ENCODE measurements at regions not wholly inside any gene's neighbourhood (a gene's known extent, or its start where the extent isn't known, plus 50 kb on each side); places are given as distances from the start of the nearest gene placed in this dataset.

DNA sequence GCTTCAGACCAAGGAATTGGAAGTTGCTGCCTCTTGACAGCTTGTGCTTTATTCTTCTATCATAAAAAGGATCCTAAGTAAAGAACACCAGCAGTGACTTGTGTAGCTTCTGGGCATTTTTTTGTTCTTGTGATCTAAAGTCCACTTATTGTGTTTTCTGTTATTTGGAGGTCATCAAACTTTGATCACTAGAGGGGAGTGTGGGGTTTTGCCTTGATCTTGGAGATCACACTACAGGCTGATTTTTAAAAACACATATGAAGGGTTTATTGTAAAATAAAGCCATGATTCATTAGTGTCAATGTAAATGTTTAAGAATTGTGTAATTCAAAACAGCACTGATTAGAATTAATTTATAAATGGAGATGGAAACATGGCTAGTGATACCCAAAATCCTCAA lies 328.7 kb upstream of the EDNRB start:
- Histone ChIP-seq H3K9me3 (ENCODE audit: insufficient read depth, low read length) (no peaks in the 10 kb centered on the region), H3K4me3 (ENCODE audit: low read length) (no peak overlapping the region), H3K36me3 (replicated peaks; ENCODE audit: low read depth, low read length) (no peaks in the 10 kb centered on the region), H3K4me2 (ENCODE audit: low read length) (no peak overlapping the region), H3K9ac (ENCODE audit: low read length) (no peak overlapping the region), H3K27me3 (ENCODE audit: low read depth, low read length) (no peaks in the 10 kb centered on the region), H4K20me1 (ENCODE audit: insufficient read depth, low read length) (no peaks in the 10 kb centered on the region), H2AFZ (ENCODE audit: low read depth, low read length) (no peak overlapping the region), H3K4me1 (ENCODE audit: low read length) (no peaks in the 10 kb centered on the region), H3K27ac (ENCODE audit: low read length) (no peak overlapping the region), H3K79me2 (ENCODE audit: low read length) (no peaks in the 10 kb centered on the region)
- no peak for TF ChIP-seq EZH2phosphoT487 (IDR thresholded peaks at IDR 0.05; ENCODE audit: low read depth)
- TF ChIP-seq, protein P1, sequence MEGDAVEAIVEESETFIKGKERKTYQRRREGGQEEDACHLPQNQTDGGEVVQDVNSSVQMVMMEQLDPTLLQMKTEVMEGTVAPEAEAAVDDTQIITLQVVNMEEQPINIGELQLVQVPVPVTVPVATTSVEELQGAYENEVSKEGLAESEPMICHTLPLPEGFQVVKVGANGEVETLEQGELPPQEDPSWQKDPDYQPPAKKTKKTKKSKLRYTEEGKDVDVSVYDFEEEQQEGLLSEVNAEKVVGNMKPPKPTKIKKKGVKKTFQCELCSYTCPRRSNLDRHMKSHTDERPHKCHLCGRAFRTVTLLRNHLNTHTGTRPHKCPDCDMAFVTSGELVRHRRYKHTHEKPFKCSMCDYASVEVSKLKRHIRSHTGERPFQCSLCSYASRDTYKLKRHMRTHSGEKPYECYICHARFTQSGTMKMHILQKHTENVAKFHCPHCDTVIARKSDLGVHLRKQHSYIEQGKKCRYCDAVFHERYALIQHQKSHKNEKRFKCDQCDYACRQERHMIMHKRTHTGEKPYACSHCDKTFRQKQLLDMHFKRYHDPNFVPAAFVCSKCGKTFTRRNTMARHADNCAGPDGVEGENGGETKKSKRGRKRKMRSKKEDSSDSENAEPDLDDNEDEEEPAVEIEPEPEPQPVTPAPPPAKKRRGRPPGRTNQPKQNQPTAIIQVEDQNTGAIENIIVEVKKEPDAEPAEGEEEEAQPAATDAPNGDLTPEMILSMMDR (IDR thresholded peaks at IDR 0.05; ENCODE audit: low read depth, low read length): peak; percentile 48

DNA sequence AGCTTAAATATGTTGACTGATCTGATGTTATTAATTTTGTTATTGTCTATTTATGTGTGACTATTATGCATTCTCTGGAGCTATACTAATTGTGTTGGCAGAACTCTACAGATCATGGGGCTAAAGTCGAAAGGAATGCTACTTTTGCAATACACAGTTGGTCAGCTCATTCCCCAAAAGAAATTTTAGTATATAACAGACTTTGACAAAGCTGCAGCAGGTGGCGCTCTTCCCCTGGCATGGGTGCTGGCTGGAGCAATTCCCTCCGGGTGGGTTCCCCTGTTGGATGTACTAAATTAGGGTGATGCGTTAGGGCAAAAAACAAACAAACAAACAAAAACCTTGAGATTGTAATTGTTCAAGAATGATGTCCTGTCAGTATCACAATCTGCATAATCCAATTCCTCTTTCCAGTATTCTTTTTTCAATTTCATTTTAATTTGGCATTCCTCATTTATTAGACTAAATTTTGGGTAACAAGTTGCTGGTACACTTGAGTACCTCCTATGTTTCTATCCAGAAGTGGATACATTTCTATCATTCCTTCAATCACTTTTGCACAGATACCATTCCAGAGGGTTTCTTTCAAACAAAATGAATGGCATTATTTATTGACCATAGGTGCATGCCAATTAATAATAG lies 322.8 kb upstream of the EDNRB start:
- Histone ChIP-seq H3K4me2 (ENCODE audit: low read length) (no peak overlapping the region), H3K27me3 (ENCODE audit: low read depth, low read length) (no peaks in the 10 kb centered on the region), H3K36me3 (replicated peaks; ENCODE audit: low read depth, low read length) (no peaks in the 10 kb centered on the region), H2AFZ (ENCODE audit: low read depth, low read length) (no peak overlapping the region), H4K20me1 (ENCODE audit: insufficient read depth, low read length) (no peaks in the 10 kb centered on the region), H3K27ac (ENCODE audit: low read length) (no peak overlapping the region), H3K79me2 (ENCODE audit: low read length) (no peaks in the 10 kb centered on the region), H3K4me1 (ENCODE audit: low read length) (peaks cover 23% of the 10 kb centered on the region), H3K4me3 (ENCODE audit: low read length) (no peak overlapping the region), H3K9ac (ENCODE audit: low read length) (no peak overlapping the region), H3K9me3 (ENCODE audit: insufficient read depth, low read length) (no peaks in the 10 kb centered on the region)
- TF ChIP-seq, protein P1 (IDR thresholded peaks at IDR 0.05; ENCODE audit: low read depth, low read length): peak; percentile 97
- no peak for TF ChIP-seq EZH2phosphoT487 (IDR thresholded peaks at IDR 0.05; ENCODE audit: low read depth)

DNA sequence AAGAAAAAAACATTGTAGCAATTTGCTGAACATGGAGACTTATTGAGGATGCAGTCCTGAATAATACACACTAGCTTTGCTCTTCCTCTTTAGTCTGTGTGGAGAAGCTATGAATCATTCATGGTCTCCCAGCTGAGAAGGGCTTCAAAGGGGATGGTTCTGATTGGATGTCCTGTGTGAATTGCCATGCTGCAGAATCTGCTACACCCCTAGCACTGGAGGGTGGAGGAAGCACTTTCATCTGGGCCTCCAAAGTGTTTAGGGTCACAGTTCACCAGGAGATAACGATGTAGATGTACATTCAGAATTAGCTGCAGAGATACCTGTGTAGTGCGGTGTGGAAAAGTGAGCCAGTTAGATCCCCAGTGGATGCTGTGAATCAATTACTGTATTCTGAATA lies 321.1 kb upstream of the EDNRB start:
- Histone ChIP-seq H4K20me1 (ENCODE audit: insufficient read depth, low read length) (no peaks in the 10 kb centered on the region), H3K4me1 (ENCODE audit: low read length) (peaks cover 23% of the 10 kb centered on the region), H3K27me3 (ENCODE audit: low read depth, low read length) (no peaks in the 10 kb centered on the region), H3K9ac (ENCODE audit: low read length) (no peak overlapping the region), H3K4me2 (ENCODE audit: low read length) (peak overlapping the region; percentile 53), H3K4me3 (ENCODE audit: low read length) (no peak overlapping the region), H3K79me2 (ENCODE audit: low read length) (no peaks in the 10 kb centered on the region), H3K9me3 (ENCODE audit: insufficient read depth, low read length) (no peaks in the 10 kb centered on the region), H2AFZ (ENCODE audit: low read depth, low read length) (0 out of 2 replicates have a peak overlapping the region, but pooled peaks have one; percentile 4), H3K27ac (ENCODE audit: low read length) (no peak overlapping the region), H3K36me3 (replicated peaks; ENCODE audit: low read depth, low read length) (no peaks in the 10 kb centered on the region)
- TF ChIP-seq, protein P1 (IDR thresholded peaks at IDR 0.05; ENCODE audit: low read depth, low read length): no peak
- no peak for TF ChIP-seq EZH2phosphoT487 (IDR thresholded peaks at IDR 0.05; ENCODE audit: low read depth)

DNA sequence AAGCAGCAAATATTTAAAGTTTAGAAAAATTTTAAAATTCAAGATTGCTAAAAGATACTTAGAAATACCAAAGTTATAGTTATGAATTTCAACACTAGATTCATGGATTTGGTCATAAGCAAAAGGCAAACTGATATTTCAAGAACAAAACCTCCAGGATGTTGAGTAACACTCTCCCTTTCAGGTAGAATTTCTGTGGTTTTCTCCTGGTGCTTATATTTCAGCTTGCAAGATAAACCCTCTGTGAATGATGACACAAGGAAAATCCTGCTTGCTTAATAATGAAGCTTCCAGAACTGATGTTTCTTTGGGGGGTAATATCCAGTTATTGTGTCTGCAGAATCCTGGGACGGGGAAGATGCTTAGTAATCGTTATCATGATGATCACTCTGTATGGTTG lies 320.3 kb upstream of the EDNRB start:
- Histone ChIP-seq H3K79me2 (ENCODE audit: low read length) (no peaks in the 10 kb centered on the region), H3K27me3 (ENCODE audit: low read depth, low read length) (no peaks in the 10 kb centered on the region), H3K27ac (ENCODE audit: low read length) (no peak overlapping the region), H3K9me3 (ENCODE audit: insufficient read depth, low read length) (no peaks in the 10 kb centered on the region), H3K4me2 (ENCODE audit: low read length) (no peak overlapping the region), H4K20me1 (ENCODE audit: insufficient read depth, low read length) (no peaks in the 10 kb centered on the region), H2AFZ (ENCODE audit: low read depth, low read length) (no peak overlapping the region), H3K36me3 (replicated peaks; ENCODE audit: low read depth, low read length) (no peaks in the 10 kb centered on the region), H3K4me1 (ENCODE audit: low read length) (peaks cover 23% of the 10 kb centered on the region), H3K9ac (ENCODE audit: low read length) (no peak overlapping the region), H3K4me3 (ENCODE audit: low read length) (no peak overlapping the region)
- no peak for TF ChIP-seq EZH2phosphoT487 (IDR thresholded peaks at IDR 0.05; ENCODE audit: low read depth)
- TF ChIP-seq, protein P1 (IDR thresholded peaks at IDR 0.05; ENCODE audit: low read depth, low read length): no peak
